Lower leg skin (tissue), 4 donors: ENCODE measurements at regions not wholly inside any gene's neighbourhood (a gene's known extent, or its start where the extent isn't known, plus 50 kb on each side); places are given as distances from the start of the nearest gene placed in this dataset.
"Not testable (repeated sequence)": the region's sequence is repeated elsewhere in the genome, so short reads cannot be mapped to it uniquely, and the experiment has no call there.

Source experiments
- DNase-seq, 2 donors: peaks; one replicate each; pipeline ENCODE4 v3.0.0-alpha.2; 2019; ENCODE audit warnings: low spot score in 2 of 2
- H3K4me3 ChIP-seq: fragments of 200-600 bp; sonication (generic); 2 replicates; pipeline ENCODE4 v1.5.1; 2017; ENCODE audit warnings: mild to moderate bottlenecking, low read depth; ENCODE audit not compliant: poor library complexity, severe bottlenecking
- CTCF ChIP-seq, 3 donors: fragments of 450-650 bp; IDR thresholded peaks; one replicate each; pipeline ENCODE4 v1.5.1; 2016; ENCODE audit warnings: antibody characterized with exemption in 3 of 3, mild to moderate bottlenecking in 3 of 3, moderate library complexity in 2 of 3
- POLR2A ChIP-seq, 2 donors: fragments of 450-650 bp; IDR thresholded peaks; one replicate each; pipeline ENCODE4 v1.6.1; 2016 to 2017; ENCODE audit warnings: antibody characterized with exemption in 2 of 2, mild to moderate bottlenecking in 1 of 2, moderate library complexity in 1 of 2
- WGBS, 2 donors: methylation state at CpG; one replicate each; pipeline ENCODE4 v1.1.5; 2018; 5-methylcytosine and 5-hydroxymethylcytosine counted together
- intact Hi-C: fragments of 100-400 bp; cut with DNase I; formaldehyde crosslinking; loops from one replicate; pipeline ENCODE4 v1.15.0; 2023; ENCODE audit warnings: low total_unique reads

GRCh38 chr5:155631116-155631515 lies 617.6 kb downstream of the KIF4B start:
- 34 to 46% methylated on average over 3 of the region's 3 CpGs for WGBS, 2 donors
- no peak overlapping the region for H3K4me3 ChIP-seq
- DNase-seq, result no peak
- TF ChIP-seq POLR2A (IDR thresholded peaks at IDR 0.05) (no peak), CTCF (IDR thresholded peaks at IDR 0.05) (no peak)
- intact Hi-C loops, result no loop called here

GRCh38 chr5:155633338-155633957 lies 619.9 kb downstream of the KIF4B start:
- DNase-seq, result no peak
- no peak overlapping the region for H3K4me3 ChIP-seq
- no peak for TF ChIP-seq CTCF (IDR thresholded peaks at IDR 0.05)
- no peak for TF ChIP-seq POLR2A (IDR thresholded peaks at IDR 0.05)
- 73 to 95% methylated on average over 2 to 3 of the region's 3 CpGs for WGBS, 2 donors
- intact Hi-C loops, result no loop called here

- no peak overlapping the region for H3K4me3 ChIP-seq
- WGBS, 2 donors, result 38 to 47% methylated on average over 2 of the region's 2 CpGs
- TF ChIP-seq CTCF (IDR thresholded peaks at IDR 0.05), result no peak
- TF ChIP-seq POLR2A (IDR thresholded peaks at IDR 0.05), result no peak
- intact Hi-C loops, result no loop called here
- DNase-seq, result no peak
These were observed 636.1 kb downstream of the KIF4B start for GRCh38 chr5:155649666-155650065.

GRCh38 chr5:155655569-155655968 lies 642.0 kb downstream of the KIF4B start:
- WGBS, 2 donors, result 94 to 97% methylated on average over 2 of the region's 2 CpGs
- no peak for TF ChIP-seq POLR2A (IDR thresholded peaks at IDR 0.05)
- TF ChIP-seq CTCF (IDR thresholded peaks at IDR 0.05), result no peak
- no peak for DNase-seq
- intact Hi-C loops, result no loop called here
- no peak overlapping the region for H3K4me3 ChIP-seq

GRCh38 chr5:155661859-155662258 lies 648.3 kb downstream of the KIF4B start:
- TF ChIP-seq POLR2A (IDR thresholded peaks at IDR 0.05) (no peak), CTCF (IDR thresholded peaks at IDR 0.05) (no peak)
- no peak overlapping the region for H3K4me3 ChIP-seq
- intact Hi-C loops, result no loop called here
- DNase-seq, result no peak

GRCh38 chr5:155665361-155665760 lies 651.8 kb downstream of the KIF4B start:
- no peak for DNase-seq
- intact Hi-C loops, result no loop called here
- 60 to 65% methylated on average over 7 of the region's 7 CpGs for WGBS, 2 donors
- TF ChIP-seq CTCF (IDR thresholded peaks at IDR 0.05) (no peak), POLR2A (IDR thresholded peaks at IDR 0.05) (no peak)
- H3K4me3 ChIP-seq, result no peak overlapping the region

GRCh38 chr5:155672001-155672400 lies 655.0 kb upstream of the SGCD start:
- DNase-seq, H3K4me3 ChIP-seq, intact Hi-C loops: not testable (repeated sequence)
- WGBS, 2 donors, result 63 to 70% methylated on average over 7 of the region's 7 CpGs
